A673 (cell line): ENCODE measurements at regions not wholly inside any gene's neighbourhood (a gene's known extent, or its start where the extent isn't known, plus 50 kb on each side); places are given as distances from the start of the nearest gene placed in this dataset.

ENCODE experiments used
- BruUV-seq: library from RNA; stranded (reverse); fragments of 400-500 nt; replicated peaks from 2 replicates; lab custom pipeline; 2021; lab: Mats Ljungman, UMichigan
- CTCF ChIA-PET: fragments of 300-600 bp; sonication (Branson Sonifier 250); formaldehyde crosslinking; loops from one replicate; lab custom pipeline; 2022; ENCODE audit warnings: antibody characterized with exemption; lab: Charles Lee
- POLR2A ChIA-PET: fragments of 300-600 bp; sonication (Branson Sonifier 250); formaldehyde crosslinking; loops from one replicate; lab custom pipeline; 2022; ENCODE audit warnings: antibody characterized with exemption; ENCODE audit not compliant: low non-redundant PET; lab: Charles Lee
- DNase-seq: peaks from one replicate; pipeline ENCODE4 v3.0.0-alpha.2; 2015; ENCODE audit warnings: low spot score
- H3K27ac ChIP-seq: fragments of 200-600 bp; sonication (generic); 2 replicates; pipeline ENCODE4 v1.5.1; 2016; ENCODE audit warnings: mixed run types, low read depth, mild to moderate bottlenecking, mixed read lengths, antibody characterized with exemption, low read length; ENCODE audit not compliant: poor library complexity, severe bottlenecking
- H3K27me3 ChIP-seq: fragments of 200-600 bp; sonication (generic); replicated peaks from 2 replicates; pipeline ENCODE4 v1.6.1; 2017; ENCODE audit warnings: mixed run types, low read depth, mild to moderate bottlenecking, mixed read lengths, antibody characterized with exemption, low read length; ENCODE audit not compliant: insufficient read depth, poor library complexity
- H3K36me3 ChIP-seq: fragments of 200-600 bp; sonication (generic); 2 replicates; pipeline ENCODE4 v1.6.1; 2016; ENCODE audit warnings: mixed run types, mild to moderate bottlenecking, mixed read lengths, antibody characterized with exemption, low read length; ENCODE audit not compliant: insufficient read depth, poor library complexity, severe bottlenecking
- H3K4me1 ChIP-seq: fragments of 200-600 bp; sonication (generic); 2 replicates; pipeline ENCODE4 v1.6.1; 2017; ENCODE audit warnings: mixed run types, mild to moderate bottlenecking, mixed read lengths, antibody characterized with exemption, low read length; ENCODE audit not compliant: insufficient read depth, poor library complexity, severe bottlenecking
- H3K4me3 ChIP-seq: fragments of 200-600 bp; sonication (generic); 2 replicates; pipeline ENCODE4 v1.5.1; 2016; ENCODE audit warnings: low read depth, mixed run types, mild to moderate bottlenecking, mixed read lengths, low read length; ENCODE audit not compliant: poor library complexity, severe bottlenecking
- H3K9me3 ChIP-seq: fragments of 200-600 bp; sonication (generic); 2 replicates; pipeline ENCODE4 v1.6.1; 2016; ENCODE audit warnings: mixed run types, low read depth, mild to moderate bottlenecking, mixed read lengths, antibody characterized with exemption, low read length; ENCODE audit not compliant: poor library complexity, severe bottlenecking
- CTCF ChIP-seq: fragments of 300-800, 200-600 bp; sonication (generic); conservative IDR thresholded peaks from 2 replicates; pipeline ENCODE4 v1.5.1; 2017; ENCODE audit warnings: low read depth, mild to moderate bottlenecking, antibody characterized with exemption, low read length, moderate library complexity, mixed read lengths
- EZH2 ChIP-seq: fragments of 200-600 bp; sonication (generic); IDR thresholded peaks from 2 replicates; pipeline ENCODE4 v1.6.1; 2017; ENCODE audit warnings: borderline replicate concordance, low read depth, mild to moderate bottlenecking, mixed read lengths, antibody characterized with exemption, low read length; ENCODE audit not compliant: poor library complexity, severe bottlenecking
- intact Hi-C: fragments of 100-400 bp; cut with micrococcal nuclease; formaldehyde crosslinking; loops from one replicate; pipeline ENCODE4 v1.10.0; 2022; ENCODE audit not compliant: unreplicated experiment

DNA sequence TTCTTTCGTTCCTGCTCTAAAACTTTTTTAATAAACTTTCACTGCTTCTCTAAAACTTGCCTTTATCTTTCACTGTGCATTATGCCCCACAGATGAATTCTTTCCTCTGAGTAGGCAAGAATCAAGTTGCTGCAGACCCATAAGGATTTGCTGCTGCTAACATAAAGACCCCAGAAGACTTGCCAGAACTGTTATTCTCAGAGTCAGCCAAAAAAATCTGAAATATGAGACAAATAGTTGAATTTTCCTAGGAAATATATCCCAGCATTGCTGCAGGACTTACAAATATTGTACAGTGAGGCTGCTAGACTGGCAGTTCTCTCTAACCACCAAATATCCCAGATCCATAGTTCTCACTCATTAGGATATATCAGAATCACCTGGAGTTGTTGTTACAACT, 349.1 kb upstream of the FLRT2 start:
- TF ChIP-seq EZH2 (no peak), CTCF (no peak)
- no TSS peak for BruUV-seq
- intact Hi-C loops, result no loop called here
- Histone ChIP-seq H3K9me3 (no peaks in the 10 kb centered on the region), H3K27ac (no peak overlapping the region), H3K27me3 (no peaks in the 10 kb centered on the region), H3K36me3 (no peaks in the 10 kb centered on the region), H3K4me1 (no peaks in the 10 kb centered on the region), H3K4me3 (no peak overlapping the region)
- CTCF ChIA-PET, result no interaction called here
- DNase-seq, result no peak
- POLR2A ChIA-PET, result no interaction called here

DNA sequence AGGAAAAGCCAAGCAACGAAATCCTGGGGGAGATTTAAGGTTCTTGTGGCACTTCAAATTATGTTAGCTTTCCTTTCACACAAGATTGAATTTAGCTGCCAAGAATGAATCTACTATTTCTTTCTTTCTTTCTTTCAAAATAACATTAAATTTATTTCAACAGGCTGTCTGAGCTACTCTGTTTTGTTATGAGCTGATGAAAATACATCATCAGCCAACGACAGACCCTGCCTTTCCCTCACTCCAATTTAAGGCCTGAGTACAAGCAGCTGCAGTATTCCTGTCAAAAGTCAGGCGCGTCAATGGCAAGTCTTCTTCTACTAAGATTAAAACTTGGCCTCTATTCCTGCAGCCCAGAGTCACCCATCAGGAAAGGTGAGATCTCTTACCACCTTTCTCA, 347.7 kb upstream of the FLRT2 start:
- Histone ChIP-seq H3K27me3 (no peaks in the 10 kb centered on the region), H3K4me1 (no peaks in the 10 kb centered on the region), H3K9me3 (no peaks in the 10 kb centered on the region), H3K27ac (no peak overlapping the region), H3K4me3 (no peak overlapping the region), H3K36me3 (no peaks in the 10 kb centered on the region)
- intact Hi-C loops, result no loop called here
- no peak for DNase-seq
- ChIA-PET CTCF (no interaction called here), POLR2A (no interaction called here)
- BruUV-seq, result no TSS peak
- TF ChIP-seq CTCF (no peak), EZH2 (no peak)

DNA sequence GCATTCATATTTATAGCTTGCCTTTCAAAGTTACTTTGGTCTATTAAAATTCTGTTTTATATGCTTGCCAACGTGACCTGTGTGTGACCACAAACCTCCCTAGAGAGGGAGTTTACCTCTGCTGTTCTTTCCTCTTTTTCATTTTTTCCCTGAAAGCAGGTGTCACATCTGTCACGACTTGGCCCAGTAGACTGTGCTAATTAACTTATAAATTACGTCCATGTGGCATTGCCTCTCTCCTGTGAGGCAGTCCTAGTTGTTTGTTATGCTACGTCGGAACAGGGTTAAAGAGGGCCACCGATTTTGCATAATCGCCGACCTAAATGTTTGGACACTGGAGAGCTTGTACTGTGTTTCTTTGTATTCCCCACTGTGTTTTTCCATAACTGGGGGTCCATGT, 343.9 kb upstream of the FLRT2 start:
- no peak overlapping the region for H3K27ac ChIP-seq
- no peak for DNase-seq
- BruUV-seq, result no TSS peak
- no peaks in the 10 kb centered on the region for H3K9me3 ChIP-seq
- no peaks in the 10 kb centered on the region for H3K27me3 ChIP-seq
- TF ChIP-seq EZH2 (no peak), CTCF (no peak)
- CTCF ChIA-PET, result no interaction called here
- H3K4me3 ChIP-seq, result no peak overlapping the region
- intact Hi-C loops, result no loop called here
- H3K4me1 ChIP-seq, result no peaks in the 10 kb centered on the region
- no peaks in the 10 kb centered on the region for H3K36me3 ChIP-seq
- POLR2A ChIA-PET, result no interaction called here
